OCI-LY3 (cell line): ENCODE measurements at regions not wholly inside any gene's neighbourhood (a gene's known extent, or its start where the extent isn't known, plus 50 kb on each side); places are given as distances from the start of the nearest gene placed in this dataset.

Experiments
- H2AFZ ChIP-seq: fragments of 200-600, 300-600 bp; shearing (Covaris generic); 2 replicates; pipeline ENCODE4 v1.6.0; 2014; ENCODE audit warnings: antibody characterized with exemption, low read depth, low read length
- H3K27ac ChIP-seq: fragments of 200-600, 300-600 bp; sonication (generic); 2 replicates; pipeline ENCODE4 v1.5.1; 2014; ENCODE audit warnings: mild to moderate bottlenecking, low read length, moderate library complexity, mixed read lengths
- H3K27me3 ChIP-seq: fragments of 200-600, 300-600 bp; sonication (generic); 2 replicates; pipeline ENCODE4 v1.6.1; 2014; ENCODE audit warnings: low read depth, low read length, mixed read lengths
- H3K36me3 ChIP-seq: fragments of 200-600, 300-600 bp; sonication (generic); replicated peaks from 2 replicates; pipeline ENCODE3; 2014; ENCODE audit warnings: low read depth, low read length, mixed read lengths
- H3K4me1 ChIP-seq: fragments of 300-600, 200-600 bp; sonication (generic); 2 replicates; pipeline ENCODE4 v1.6.1; 2014; ENCODE audit warnings: low read length, mixed read lengths
- H3K4me2 ChIP-seq: fragments of 200-600, 300-600 bp; sonication (generic); 2 replicates; pipeline ENCODE4 v1.6.1; 2014; ENCODE audit warnings: low read length, mixed read lengths
- H3K4me3 ChIP-seq: fragments of 300-600, 200-600 bp; sonication (generic); 2 replicates; pipeline ENCODE4 v1.5.1; 2014; ENCODE audit warnings: antibody characterized with exemption, mild to moderate bottlenecking, low read length, moderate library complexity
- H3K79me2 ChIP-seq: fragments of 300-600, 200-600 bp; shearing (Covaris generic); 2 replicates; pipeline ENCODE4 v1.6.1; 2014; ENCODE audit warnings: mild to moderate bottlenecking, low read length, mixed read lengths
- H3K9ac ChIP-seq: fragments of 300-600, 200-600 bp; shearing (Covaris generic); 2 replicates; pipeline ENCODE4 v1.6.0; 2014; ENCODE audit warnings: mild to moderate bottlenecking, low read length, moderate library complexity
- H3K9me3 ChIP-seq: fragments of 200-600, 300-600 bp; shearing (Covaris generic); 2 replicates; pipeline ENCODE4 v1.6.1; 2014; ENCODE audit warnings: low read length, mixed read lengths; ENCODE audit not compliant: insufficient read depth
- H4K20me1 ChIP-seq: fragments of 200-600, 300-600 bp; sonication (generic); 2 replicates; pipeline ENCODE4 v1.6.1; 2016; ENCODE audit warnings: low read length, mixed read lengths; ENCODE audit not compliant: insufficient read depth
- CTCF ChIP-seq: fragments of 200-600, 300-600 bp; sonication (generic); IDR thresholded peaks from 2 replicates; pipeline ENCODE4 v1.5.1; 2014; ENCODE audit warnings: antibody characterized with exemption, low read length, low read depth
- EZH2phosphoT487 ChIP-seq: fragments of 200-600 bp; shearing (Covaris generic); IDR thresholded peaks from 2 replicates; pipeline ENCODE4 v1.6.1; 2018; ENCODE audit warnings: antibody characterized with exemption, mixed run types, low read depth

DNA sequence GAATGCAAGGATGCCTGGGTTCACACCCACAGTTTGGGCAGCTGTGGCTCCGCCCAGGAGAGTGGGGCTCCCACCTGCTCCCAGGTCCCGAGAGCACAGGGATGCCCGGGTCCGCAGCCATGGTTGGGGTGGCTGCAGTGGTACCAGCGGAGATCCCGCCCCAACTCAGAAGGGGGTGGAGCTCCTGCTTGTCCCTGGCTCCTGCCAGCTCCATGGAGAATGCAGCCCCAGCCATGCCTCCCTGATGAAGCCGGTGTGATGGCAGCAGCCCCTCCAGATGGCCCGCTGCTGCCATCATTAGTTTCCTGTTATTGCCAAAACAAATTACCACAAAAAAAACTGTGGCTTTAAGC is 113.1 kb upstream of the RUNX3 start:
- no peak overlapping the region for H3K9ac ChIP-seq
- H3K4me3 ChIP-seq = no peak overlapping the region
- H2AFZ ChIP-seq = no peak overlapping the region
- no peaks in the 10 kb centered on the region for H3K9me3 ChIP-seq
- no peaks in the 10 kb centered on the region for H3K36me3 ChIP-seq
- no peaks in the 10 kb centered on the region for H4K20me1 ChIP-seq
- TF ChIP-seq CTCF = no peak
- no peak for TF ChIP-seq EZH2phosphoT487
- peaks cover 16% of the 10 kb centered on the region for H3K4me1 ChIP-seq
- no peak overlapping the region for H3K4me2 ChIP-seq
- H3K79me2 ChIP-seq = no peaks in the 10 kb centered on the region
- no peak overlapping the region for H3K27ac ChIP-seq
- peaks cover 14% of the 10 kb centered on the region for H3K27me3 ChIP-seq

DNA sequence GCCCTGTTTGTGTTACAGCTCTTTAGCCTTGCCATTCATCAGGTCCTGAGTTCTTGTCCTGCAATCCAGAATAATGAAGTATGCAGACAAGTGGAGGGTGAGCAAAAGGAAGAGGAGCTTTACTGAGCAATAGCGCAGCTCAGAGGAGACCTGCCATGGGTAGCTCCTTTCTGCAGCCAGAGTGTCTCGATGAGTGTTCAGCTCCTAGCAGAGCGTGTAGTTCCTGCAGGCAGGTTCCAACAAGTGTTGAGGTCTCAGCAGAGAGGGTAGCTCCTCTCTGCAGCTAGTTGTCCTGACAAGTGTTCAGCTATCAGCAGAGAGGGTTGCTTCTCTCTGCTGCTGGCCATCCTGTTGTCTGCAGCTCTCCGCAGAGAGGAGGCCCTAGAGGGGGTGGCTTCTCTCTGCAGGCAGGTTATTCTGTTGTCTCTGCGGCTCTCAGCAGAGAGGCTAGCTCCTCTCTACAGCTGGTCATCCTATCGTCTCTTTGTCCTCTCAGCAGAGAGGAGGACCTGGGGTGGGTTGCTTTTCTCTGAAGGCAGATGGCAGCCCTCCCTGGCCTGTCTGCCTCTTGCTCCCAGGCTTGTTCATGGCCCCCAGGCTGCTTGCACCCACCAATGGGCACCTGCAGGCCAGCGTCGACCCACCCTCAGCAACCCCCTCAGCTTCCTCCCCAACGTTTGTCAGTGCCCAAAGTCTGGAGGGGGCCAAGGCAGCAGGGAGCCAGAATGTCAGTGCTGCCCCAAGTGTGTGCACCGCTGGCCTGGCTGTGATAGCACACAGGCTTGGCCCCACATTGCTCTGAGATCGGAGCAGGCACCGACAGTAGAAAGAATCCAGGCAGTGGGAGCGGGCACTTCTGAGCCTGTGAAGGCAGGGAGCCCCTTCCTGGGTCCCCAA is 112.5 kb upstream of the RUNX3 start:
- H3K79me2 ChIP-seq = no peaks in the 10 kb centered on the region
- H4K20me1 ChIP-seq = no peaks in the 10 kb centered on the region
- no peak overlapping the region for H3K9ac ChIP-seq
- H3K36me3 ChIP-seq = no peaks in the 10 kb centered on the region
- H3K27me3 ChIP-seq = peaks cover 14% of the 10 kb centered on the region
- no peak overlapping the region for H3K27ac ChIP-seq
- H3K4me2 ChIP-seq = no peak overlapping the region
- no peaks in the 10 kb centered on the region for H3K9me3 ChIP-seq
- no peak overlapping the region for H3K4me3 ChIP-seq
- peaks cover 19% of the 10 kb centered on the region for H3K4me1 ChIP-seq
- H2AFZ ChIP-seq = no peak overlapping the region
- TF ChIP-seq EZH2phosphoT487 = no peak
- no peak for TF ChIP-seq CTCF

DNA sequence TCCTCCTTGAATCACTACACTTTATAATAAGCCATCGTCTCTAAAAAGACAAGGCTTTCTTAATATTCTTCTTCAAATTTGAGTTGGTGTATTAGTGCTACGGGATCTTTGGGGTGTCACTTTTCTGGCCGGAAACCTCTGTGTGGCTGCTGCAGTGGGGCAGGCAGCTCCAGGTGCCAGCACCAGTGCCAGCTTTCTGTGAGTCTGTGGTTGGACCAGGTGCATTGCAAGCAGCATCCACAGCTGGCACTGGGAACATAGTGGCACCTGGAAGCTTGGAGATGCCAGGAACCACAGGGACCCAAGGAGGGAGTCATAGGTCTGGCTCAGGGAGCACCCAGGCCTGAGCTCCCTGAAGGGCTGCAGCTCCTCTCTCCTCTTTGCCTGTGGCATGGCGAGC is 111.8 kb upstream of the RUNX3 start:
- no peaks in the 10 kb centered on the region for H3K79me2 ChIP-seq
- H3K4me1 ChIP-seq = peaks cover 24% of the 10 kb centered on the region
- no peaks in the 10 kb centered on the region for H3K36me3 ChIP-seq
- no peak overlapping the region for H3K4me3 ChIP-seq
- no peaks in the 10 kb centered on the region for H3K9me3 ChIP-seq
- peaks cover 14% of the 10 kb centered on the region for H3K27me3 ChIP-seq
- H2AFZ ChIP-seq = no peak overlapping the region
- no peaks in the 10 kb centered on the region for H4K20me1 ChIP-seq
- H3K4me2 ChIP-seq = no peak overlapping the region
- TF ChIP-seq EZH2phosphoT487 (no peak), CTCF (no peak)
- no peak overlapping the region for H3K9ac ChIP-seq
- no peak overlapping the region for H3K27ac ChIP-seq

GRCh38 chr1:25040122-25040685 is 110.1 kb upstream of the RUNX3 start:
- H3K27ac ChIP-seq = no peak overlapping the region
- no peak overlapping the region for H3K4me3 ChIP-seq
- H3K4me2 ChIP-seq = no peak overlapping the region
- peaks cover 11% of the 10 kb centered on the region for H3K4me1 ChIP-seq
- no peaks in the 10 kb centered on the region for H3K9me3 ChIP-seq
- H3K27me3 ChIP-seq = peaks cover 14% of the 10 kb centered on the region
- H2AFZ ChIP-seq = no peak overlapping the region
- no peaks in the 10 kb centered on the region for H3K79me2 ChIP-seq
- no peak for TF ChIP-seq CTCF
- TF ChIP-seq EZH2phosphoT487 = no peak
- H3K36me3 ChIP-seq = no peaks in the 10 kb centered on the region
- H4K20me1 ChIP-seq = no peaks in the 10 kb centered on the region
- H3K9ac ChIP-seq = no peak overlapping the region
